Mesodermal cell (in vitro differentiated cells): ENCODE measurements at regions not wholly inside any gene's neighbourhood (a gene's known extent, or its start where the extent isn't known, plus 50 kb on each side); places are given as distances from the start of the nearest gene placed in this dataset.
A peak's percentile ranks its signal among the peaks of the same experiment; 100 is the strongest.
"Not testable (repeated sequence)": the region's sequence is repeated elsewhere in the genome, so short reads cannot be mapped to it uniquely, and the experiment has no call there.

Experiments
- H3K27ac ChIP-seq: 2 replicates; pipeline ENCODE4 v1.7.0; 2013; ENCODE audit warnings: mild to moderate bottlenecking, low read depth, low read length, moderate library complexity; ENCODE audit not compliant: severe bottlenecking
- H3K36me3 ChIP-seq: 2 replicates; pipeline ENCODE4 v1.7.1; 2013; ENCODE audit warnings: mild to moderate bottlenecking, low read length, moderate library complexity; ENCODE audit not compliant: control insufficient read depth, insufficient read depth
- H3K4me1 ChIP-seq: one replicate; pipeline ENCODE4 v1.7.1; 2013; ENCODE audit warnings: mild to moderate bottlenecking, low read length; ENCODE audit not compliant: insufficient read depth, control insufficient read depth, poor library complexity, severe bottlenecking
- H3K4me3 ChIP-seq: 2 replicates; pipeline ENCODE4 v1.7.0; 2013; ENCODE audit warnings: low read length, control low read depth, mild to moderate bottlenecking; ENCODE audit not compliant: insufficient read depth, poor library complexity, severe bottlenecking; ENCODE audit errors: extremely low read depth
- H3K9me3 ChIP-seq: 2 replicates; pipeline ENCODE4 v1.7.1; 2013; ENCODE audit warnings: mild to moderate bottlenecking, low read length, moderate library complexity; ENCODE audit not compliant: control insufficient read depth
- WGBS, 2 experiments: methylation state at CpG; one replicate each; pipeline ENCODE4 v1.1.5; 2013; ENCODE audit warnings: missing lambda C conversion rate in 2 of 2; ENCODE audit not compliant: insufficient coverage in 2 of 2; 5-methylcytosine and 5-hydroxymethylcytosine counted together

DNA sequence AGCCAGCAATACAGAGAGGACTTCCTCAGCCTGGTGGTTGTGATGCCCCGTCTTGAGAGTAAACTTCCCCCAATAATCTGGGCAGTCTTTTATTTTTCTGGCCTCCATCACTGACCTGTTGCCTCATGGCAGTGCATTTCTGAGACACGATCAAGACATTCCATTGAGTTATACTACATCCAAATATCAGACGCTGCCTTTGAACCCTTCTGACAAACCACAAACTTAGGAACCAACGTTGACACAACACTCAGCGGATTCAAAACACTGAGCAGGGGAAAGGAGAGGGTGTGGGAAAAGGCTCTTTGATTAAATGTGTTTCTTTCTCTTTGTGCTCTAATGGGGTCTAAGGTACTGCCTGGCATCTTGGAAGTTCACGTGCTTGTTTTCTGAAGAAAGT, 100.7 kb upstream of the TBX5 start:
- WGBS, 2 experiments = 60 to 88% methylated on average over 2 of the region's 6 CpGs
- H3K4me1 ChIP-seq = peaks cover 7% of the 10 kb centered on the region
- H3K36me3 ChIP-seq = no peaks in the 10 kb centered on the region
- no peaks in the 10 kb centered on the region for H3K9me3 ChIP-seq
- no peak overlapping the region for H3K27ac ChIP-seq
- H3K4me3 ChIP-seq = no peak overlapping the region

DNA sequence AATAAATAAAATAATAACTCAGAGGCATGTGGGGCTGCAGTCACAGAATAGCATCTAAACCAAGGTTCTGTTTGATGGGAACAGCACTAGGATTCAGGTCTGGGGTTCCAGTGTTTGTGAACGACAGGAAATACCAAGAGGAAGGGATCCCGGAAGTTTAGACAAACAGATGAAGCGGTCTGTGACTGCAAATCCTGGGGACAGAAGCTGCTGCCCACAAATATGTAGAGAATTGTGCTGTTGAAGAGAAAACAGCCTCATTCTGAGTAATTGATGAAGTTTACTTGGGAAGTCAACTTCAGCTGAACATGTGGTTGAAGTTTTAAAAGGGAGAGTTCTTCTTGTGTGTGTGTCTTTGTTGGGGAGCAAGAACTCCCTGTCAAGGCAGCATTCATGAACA, 98.4 kb upstream of the TBX5 start:
- Histone ChIP-seq H3K27ac (no peak overlapping the region), H3K4me1 (peaks cover 14% of the 10 kb centered on the region), H3K36me3 (no peaks in the 10 kb centered on the region), H3K9me3 (no peaks in the 10 kb centered on the region), H3K4me3 (no peak overlapping the region)
- 87 to 88% methylated on average over 2 to 3 of the region's 3 CpGs for WGBS, 2 experiments

DNA sequence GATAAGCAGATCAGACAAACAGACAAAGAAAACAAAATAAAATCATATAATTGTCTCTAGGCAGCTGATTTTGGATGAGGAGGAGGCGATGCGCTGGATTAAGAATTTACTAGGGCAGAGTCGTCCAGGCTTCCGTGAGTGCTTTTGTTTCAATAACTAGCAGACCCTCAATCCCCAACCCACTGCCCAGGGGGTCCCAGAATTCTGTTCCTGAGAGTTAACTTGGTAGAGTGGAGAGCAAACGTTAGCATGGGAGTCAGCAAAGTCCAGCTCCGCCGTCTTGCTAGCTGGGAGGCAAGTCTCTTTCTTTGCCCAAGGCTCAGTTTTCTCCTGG, 95.5 kb upstream of the TBX5 start:
- peaks cover 14% of the 10 kb centered on the region for H3K4me1 ChIP-seq
- H3K27ac ChIP-seq = peak overlapping the region; percentile 65
- no peaks in the 10 kb centered on the region for H3K9me3 ChIP-seq
- H3K4me3 ChIP-seq = peak overlapping the region; percentile 6
- H3K36me3 ChIP-seq = no peaks in the 10 kb centered on the region
- 36 to 50% methylated on average over 4 to 5 of the region's 7 CpGs for WGBS, 2 experiments

DNA sequence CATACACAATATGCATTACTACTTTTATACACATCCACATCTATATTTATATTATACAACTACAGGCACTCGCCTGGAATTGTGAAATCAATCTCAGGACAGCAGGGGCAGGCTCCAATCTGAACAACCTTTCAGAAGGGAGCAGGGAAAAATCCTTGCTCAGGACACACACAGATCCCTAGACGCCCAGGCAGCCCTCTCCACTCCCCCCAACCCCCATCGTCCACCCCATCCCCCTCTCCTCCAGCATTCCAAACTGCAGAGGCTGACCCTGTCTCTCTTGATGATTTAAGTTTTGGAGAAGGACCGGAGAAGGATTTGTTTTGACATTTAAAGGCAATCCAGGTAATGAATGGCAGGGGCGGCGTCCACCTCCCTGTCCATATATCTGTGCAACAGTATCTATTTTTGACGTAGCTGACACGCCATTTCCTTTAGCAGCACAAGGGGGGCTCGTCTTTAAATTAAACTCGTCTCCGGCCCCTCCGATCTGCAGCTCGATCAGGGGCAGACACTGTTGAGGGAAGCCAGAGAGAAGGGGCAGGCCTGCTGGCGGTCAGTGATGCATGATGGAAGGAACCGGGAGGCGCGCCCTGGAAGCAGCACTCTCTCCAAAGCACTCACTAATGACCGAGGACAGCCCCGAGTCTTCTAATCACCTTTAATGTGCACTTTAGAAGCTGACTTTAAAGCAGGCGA, 95.0 kb upstream of the TBX5 start:
- no peak overlapping the region for H3K27ac ChIP-seq
- H3K4me3 ChIP-seq = peak overlapping the region; percentile 6
- 15 to 20% methylated on average over 6 to 14 of the region's 20 CpGs for WGBS, 2 experiments
- H3K4me1 ChIP-seq = peaks cover 14% of the 10 kb centered on the region
- H3K36me3 ChIP-seq = no peaks in the 10 kb centered on the region
- H3K9me3 ChIP-seq = no peaks in the 10 kb centered on the region

DNA sequence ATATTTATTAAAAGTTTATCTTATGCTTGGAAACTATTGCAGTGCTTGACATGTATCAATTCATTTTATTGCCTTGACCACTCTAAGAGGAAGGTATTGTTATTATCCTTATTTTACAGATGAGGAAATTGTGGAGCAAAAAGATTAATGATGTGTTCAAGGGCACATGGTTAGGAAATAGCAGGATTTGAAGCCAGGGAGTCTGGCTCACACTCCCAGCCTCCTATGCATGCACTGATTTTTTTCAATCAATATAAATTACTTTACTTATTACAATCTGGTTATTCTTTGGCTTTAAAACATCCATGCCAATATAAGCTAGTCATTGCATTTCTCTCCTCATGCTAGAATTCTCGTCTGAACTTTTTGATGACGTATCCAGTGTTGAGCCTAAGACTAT, 94.2 kb upstream of the TBX5 start:
- no peak overlapping the region for H3K27ac ChIP-seq
- WGBS, 2 experiments = 60 to 64% methylated on average over 1 to 2 of the region's 2 CpGs
- H3K36me3 ChIP-seq = no peaks in the 10 kb centered on the region
- peaks cover 14% of the 10 kb centered on the region for H3K4me1 ChIP-seq
- no peak overlapping the region for H3K4me3 ChIP-seq
- H3K9me3 ChIP-seq = no peaks in the 10 kb centered on the region

DNA sequence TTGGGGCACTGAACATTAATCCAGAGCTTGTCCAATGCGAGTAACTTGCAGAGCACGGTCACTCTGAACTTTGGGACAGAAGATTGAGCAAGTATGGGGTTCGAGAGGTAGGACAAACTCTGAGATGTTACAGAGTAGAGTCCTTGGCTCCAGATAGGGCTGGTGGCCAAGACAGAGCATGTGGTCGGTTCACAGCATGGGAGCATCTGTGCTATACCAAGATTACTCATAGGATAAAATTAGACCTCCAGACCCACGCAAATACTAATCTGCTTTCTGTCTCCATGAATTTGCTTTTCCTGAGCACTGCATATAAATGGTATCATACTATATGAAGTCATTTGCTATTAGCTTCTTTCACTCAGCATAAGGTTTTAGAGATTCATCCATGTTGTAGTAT, 93.4 kb upstream of the TBX5 start:
- peaks cover 9% of the 10 kb centered on the region for H3K4me1 ChIP-seq
- H3K36me3 ChIP-seq = no peaks in the 10 kb centered on the region
- no peak overlapping the region for H3K4me3 ChIP-seq
- H3K9me3 ChIP-seq = no peaks in the 10 kb centered on the region
- WGBS, 2 experiments = 88 to 95% methylated on average over 3 of the region's 5 CpGs
- no peak overlapping the region for H3K27ac ChIP-seq

DNA sequence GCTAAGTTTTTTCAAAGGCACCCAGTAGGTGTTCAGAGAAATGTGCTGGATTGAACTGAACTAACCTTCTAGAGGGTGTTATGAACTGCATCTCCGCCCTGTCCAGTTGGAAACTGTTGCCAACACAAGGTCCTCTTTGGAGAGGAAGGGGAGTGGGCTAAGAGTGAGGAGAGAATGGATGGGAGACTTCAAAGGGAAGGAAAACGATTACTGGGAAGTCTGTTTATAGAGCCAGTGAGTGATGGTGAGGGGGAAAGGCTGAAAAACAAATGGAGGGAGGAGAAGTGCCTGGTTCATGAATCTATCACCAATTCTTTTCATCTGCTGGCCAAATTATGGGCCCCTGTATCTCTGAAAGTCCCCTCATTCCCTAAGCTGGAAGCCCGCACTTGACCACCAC, 86.0 kb upstream of the TBX5 start:
- Histone ChIP-seq H3K4me3 (no peak overlapping the region), H3K9me3 (no peaks in the 10 kb centered on the region), H3K4me1 (no peaks in the 10 kb centered on the region), H3K36me3 (no peaks in the 10 kb centered on the region), H3K27ac (no peak overlapping the region)
- 68 to 75% methylated on average over 3 of the region's 3 CpGs for WGBS, 2 experiments

DNA sequence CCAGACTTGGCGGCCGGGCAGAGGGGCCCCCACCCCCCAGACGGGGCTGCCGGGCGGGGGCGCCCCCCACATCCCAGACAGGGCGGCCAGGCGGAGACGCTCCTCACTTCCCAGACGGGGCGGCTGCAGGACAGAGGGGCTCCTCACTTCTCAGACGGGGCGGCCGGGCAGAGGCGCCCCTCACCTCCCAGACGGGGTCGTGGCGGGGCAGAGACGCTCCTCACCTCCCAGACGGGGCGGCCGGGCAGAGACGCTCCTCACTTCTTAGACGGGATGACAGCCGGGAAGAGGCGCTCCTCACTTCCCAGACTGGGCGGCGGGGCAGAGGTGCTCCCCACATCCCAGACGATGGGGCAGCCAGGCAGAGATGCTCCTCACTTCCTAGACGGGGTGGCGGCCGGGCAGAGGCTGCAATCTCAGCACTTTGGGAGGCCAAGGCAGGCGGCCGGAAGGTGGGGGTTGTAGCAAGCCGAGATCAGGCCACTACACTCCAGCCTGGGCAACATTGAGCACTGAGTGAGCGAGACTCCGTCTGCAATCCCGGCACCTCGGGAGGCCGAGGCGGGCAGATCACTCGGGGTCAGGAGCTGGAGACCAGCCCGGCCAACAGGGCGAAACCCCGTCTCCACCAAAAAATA, 79.0 kb upstream of the TBX5 start:
- H3K27ac ChIP-seq, H3K9me3 ChIP-seq, H3K36me3 ChIP-seq, H3K4me3 ChIP-seq, H3K4me1 ChIP-seq: not testable (repeated sequence)
- WGBS, 2 experiments = 94 to 95% methylated on average over 33 to 40 of the region's 45 CpGs

DNA sequence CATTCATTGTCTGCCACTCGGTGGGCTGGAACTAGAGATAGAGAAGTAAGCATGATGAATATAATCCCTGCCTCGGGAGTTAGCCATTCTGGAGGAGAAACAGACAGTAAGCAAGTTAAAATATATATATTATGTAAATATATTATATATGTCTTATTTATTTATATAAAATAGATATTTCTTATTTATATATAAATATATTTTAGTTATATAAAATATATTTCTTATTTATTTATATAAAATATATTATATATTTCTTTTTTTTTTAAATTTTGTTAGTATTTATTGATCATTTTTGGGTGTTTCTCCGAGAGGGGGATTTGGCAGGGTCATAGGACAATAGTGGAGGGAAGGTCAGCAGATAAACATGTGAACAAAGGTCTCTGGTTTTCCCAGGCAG, 78.1 kb upstream of the TBX5 start:
- no peak overlapping the region for H3K4me3 ChIP-seq
- no CpG with 5 or more reads among the region's 3 CpGs for WGBS, 2 experiments

DNA sequence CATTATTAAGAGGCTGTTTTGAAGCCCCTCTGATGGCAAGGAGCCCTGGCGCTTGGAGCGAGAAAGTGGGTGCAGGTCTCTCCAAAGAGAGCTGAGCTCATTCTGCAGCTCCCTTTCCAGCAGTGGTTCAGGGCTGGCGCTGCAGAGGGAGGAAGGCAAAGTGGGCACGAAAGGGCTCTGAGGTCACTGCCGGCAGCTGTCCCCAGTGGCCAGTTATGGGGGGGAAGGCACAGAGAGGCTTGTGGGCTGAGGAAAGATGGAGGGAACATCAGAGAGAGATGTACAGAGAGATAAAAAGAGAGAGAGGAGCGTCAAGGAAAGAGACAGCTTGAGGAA, 75.2 kb upstream of the TBX5 start:
- WGBS, 2 experiments = 6 to 17% methylated on average over 5 to 6 of the region's 6 CpGs
- H3K4me1 ChIP-seq = peaks cover 9% of the 10 kb centered on the region
- H3K4me3 ChIP-seq = no peak overlapping the region
- H3K9me3 ChIP-seq = no peaks in the 10 kb centered on the region
- no peak overlapping the region for H3K27ac ChIP-seq
- H3K36me3 ChIP-seq = no peaks in the 10 kb centered on the region

More for the DNA sequence above, 78.1 kb upstream of the TBX5 start:
- Histone ChIP-seq H3K27ac (no peak overlapping the region), H3K36me3 (no peaks in the 10 kb centered on the region), H3K9me3 (no peaks in the 10 kb centered on the region), H3K4me1 (peaks cover 9% of the 10 kb centered on the region)

DNA sequence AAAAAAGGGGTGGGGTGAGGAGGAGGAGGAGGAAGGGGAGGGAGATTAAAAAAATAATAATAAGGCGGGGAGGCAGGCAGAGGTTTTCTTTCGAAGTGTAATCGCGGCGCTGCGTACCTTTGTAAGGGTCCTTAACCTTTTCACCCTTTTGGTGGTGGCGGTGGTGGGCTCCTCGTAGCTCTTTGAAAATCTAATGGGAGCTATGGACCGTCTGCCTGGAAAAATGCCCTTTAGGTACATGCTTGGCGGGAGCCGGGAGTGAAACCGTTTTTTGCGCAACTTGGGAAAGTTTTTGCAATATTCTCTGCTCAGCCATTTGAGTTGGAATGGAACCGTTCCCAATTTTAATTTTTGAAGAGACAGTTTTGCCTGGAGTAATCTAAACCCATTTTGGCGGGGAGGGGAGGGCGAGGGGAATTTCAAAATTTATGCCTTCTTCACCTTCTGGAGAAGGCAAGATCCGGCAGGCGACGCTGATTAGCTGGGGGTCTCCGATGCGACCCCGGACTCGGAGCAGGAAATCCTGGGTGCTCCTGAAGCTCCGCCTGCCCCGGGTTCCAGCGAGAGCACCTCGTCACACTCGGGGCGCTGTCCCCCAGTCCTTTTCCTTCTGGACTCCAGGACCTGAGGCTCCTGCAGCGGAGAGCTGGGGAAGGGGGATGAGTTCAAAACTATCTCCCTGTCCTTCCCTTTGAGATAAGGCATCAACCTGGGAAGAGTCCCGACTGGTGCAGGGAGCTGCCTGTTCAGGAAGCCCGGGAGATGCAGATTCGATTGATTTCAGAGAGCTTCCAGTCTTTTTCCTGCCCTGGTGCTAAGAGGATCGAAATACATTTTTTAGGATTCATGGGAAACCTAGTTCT, 74.6 kb upstream of the TBX5 start:
- no peak overlapping the region for H3K27ac ChIP-seq
- H3K36me3 ChIP-seq = no peaks in the 10 kb centered on the region
- peaks cover 9% of the 10 kb centered on the region for H3K4me1 ChIP-seq
- 2 to 6% methylated on average over 25 to 28 of the region's 34 CpGs for WGBS, 2 experiments
- no peaks in the 10 kb centered on the region for H3K9me3 ChIP-seq
- peak overlapping the region; percentile 8 for H3K4me3 ChIP-seq
